ENCODE measurements at regions not wholly inside any gene's neighbourhood (a gene's known extent, or its start where the extent isn't known, plus 50 kb on each side); places are given as distances from the start of the nearest gene placed in this dataset.

DNA sequence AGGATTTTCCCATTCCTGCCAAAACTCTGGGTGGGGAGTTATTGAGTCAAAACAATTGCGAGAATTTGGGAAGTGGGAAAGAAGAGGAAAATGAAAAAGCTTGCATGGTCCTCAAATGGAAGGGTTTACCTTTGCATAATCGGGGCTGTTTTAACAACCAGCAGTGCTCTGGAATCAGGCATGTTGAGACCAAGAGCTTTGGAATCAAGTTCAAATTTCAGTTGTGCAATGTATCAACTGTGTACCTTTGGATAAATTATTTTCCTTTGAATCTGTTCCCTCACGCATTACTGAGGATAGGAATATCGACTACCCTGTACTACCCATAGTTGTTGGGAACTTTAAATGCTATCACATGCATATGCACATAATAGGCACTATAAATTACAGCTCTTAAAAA is 205.5 kb downstream of the JCAD start:
- no peak for DNase-seq (ENCODE audit: low spot score)

DNA sequence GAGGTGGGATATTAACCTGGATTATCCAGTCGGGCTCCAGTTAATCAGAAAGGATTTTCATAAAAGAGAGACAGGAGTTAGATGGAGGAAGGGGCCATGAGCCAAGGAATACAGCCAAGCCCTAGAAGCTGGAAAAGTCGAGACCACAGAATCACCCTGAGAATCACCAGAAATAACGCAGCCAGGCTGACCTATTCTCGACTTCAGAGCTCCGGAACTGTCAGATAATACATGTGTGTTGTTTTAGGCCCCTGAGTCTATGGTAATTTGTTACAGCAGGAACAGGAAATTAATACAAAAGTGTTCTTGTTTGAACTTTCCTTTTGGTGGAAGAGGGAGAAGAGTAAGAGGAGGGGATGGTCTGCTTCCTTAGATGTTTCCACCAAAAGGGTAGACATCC is 208.1 kb downstream of the JCAD start:
- no peak for DNase-seq (ENCODE audit: low spot score)

DNA sequence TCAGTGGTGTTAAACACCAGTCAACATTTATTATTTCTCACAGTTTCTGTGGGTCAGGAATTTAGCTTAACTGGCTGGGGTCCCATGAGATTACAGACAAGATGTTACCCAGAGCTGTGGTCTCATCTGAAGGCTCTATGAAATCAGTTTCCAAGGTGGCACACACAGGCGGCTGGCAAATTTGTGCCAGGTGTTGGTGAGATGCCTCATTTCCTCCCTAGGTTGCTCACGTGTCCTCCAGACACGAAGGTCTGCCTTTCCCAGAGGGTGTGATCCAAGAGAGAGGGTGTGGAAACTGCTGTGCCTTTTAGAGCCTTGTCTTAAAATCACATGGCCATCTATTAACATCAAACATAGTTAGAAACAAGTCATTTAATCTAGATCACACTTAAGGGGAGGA is 209.0 kb downstream of the JCAD start:
- no peak for DNase-seq (ENCODE audit: low spot score)

DNA sequence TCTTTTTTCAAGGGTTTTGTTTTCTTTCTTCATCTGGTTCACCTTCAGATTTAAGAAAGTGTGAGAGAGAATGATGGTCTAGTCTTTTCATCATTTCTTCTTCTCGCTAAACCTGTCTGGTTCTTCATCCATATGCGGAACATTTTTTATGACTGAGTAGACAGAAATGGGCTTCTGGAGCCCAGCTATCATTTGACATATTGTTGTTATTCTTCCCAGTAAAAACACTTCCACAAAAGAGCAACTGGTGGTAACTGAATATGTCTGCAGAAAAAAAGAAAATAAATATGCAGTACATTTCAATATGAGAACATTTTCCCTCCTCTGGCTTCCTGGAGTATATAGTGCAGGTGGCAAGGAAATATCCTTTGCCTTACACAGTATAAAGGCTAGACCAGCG is 209.5 kb downstream of the JCAD start:
- DNase-seq (ENCODE audit: low spot score) = no peak

DNA sequence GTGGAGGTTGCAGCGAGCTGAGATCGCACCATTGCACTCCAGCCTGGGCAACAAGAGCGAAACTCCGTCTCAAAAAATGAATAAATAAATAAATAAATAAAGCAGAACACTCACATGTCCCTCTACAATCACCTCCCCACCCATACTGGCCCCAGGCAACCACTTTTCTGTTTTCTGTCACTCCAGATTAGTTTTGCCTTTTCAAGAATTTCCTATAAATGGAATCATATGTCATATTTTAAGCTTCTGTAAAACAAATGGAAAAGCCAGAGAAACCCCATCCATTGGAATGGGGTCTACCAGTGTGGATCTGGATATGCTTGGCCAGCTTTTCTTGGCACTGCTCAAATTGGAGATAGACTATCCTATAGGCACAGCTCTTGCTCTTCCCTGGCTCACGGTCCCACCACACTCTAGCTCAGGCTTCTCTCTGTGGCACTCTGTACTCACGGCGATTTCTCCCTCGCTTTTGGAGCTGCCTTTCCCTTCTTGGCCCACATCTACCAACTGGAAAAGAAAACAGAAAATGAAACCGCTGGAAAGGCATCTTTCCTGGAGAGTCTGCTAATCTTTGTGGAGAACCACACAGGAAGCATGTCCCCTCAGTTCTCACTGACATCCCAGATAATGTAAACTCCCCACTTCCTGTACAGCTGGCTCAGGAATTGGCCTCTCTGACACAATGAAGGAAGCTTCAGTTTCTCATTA is 210.1 kb downstream of the JCAD start:
- no peak for DNase-seq (ENCODE audit: low spot score)

DNA sequence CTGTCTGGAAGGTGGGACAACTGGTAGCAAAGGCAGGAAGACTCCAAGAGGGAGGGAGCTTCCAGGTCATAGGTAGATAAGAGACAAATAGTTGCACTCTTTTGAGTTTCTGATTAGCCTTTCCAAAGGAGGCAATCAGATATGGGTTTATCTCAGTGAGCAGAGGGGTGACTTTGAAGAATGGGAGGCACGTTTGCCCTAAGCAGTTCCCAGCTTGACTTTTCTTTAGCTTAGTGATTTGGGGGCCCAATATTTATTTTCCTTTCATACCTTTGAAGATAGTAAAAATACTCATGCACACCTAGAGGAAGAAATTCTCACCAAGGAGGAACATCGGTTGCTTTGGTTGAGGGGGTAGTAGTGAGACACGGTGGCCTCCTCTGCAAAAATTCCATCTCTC is 212.1 kb upstream of the SVIL start:
- DNase-seq (ENCODE audit: low spot score) = no peak

DNA sequence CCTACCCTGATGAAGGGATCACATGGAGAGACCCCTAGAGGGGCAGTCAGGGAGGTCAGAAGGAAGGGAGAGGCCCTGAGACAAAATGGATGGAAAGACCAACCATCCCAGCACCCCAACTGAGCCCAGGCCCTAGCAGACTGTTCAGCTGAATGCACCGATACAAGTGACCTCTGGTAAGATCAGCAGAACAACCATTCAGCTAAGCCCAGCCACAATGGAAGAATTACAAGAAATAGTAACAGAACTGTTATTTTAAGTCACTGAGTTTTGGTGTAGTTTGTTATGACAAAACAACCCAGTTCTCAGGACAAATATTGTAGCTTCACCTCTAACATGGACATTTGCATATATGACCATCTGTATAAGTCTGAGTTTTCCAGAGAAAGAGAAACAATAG is 210.4 kb upstream of the SVIL start:
- no peak for DNase-seq (ENCODE audit: low spot score)

DNA sequence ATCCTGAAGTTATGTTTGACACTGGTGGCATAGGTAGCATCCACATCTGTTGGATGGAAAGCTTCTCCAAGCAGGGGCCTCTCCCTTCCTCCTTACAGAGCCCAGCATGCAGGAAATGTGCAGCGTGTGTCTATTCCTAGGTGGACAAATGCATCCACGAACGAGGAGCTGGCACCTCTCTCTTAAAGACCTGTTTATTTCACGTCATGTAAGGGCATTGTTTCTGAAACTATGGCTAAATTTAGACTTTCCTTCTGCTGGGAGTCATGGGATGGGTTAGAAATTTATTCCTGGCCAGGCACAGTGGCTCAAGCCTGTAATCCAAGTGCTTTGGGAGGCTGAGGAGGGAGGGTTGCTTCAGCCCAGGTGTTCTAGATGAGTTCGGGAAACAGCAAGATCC is 208.4 kb upstream of the SVIL start:
- DNase-seq (ENCODE audit: low spot score) = no peak

DNA sequence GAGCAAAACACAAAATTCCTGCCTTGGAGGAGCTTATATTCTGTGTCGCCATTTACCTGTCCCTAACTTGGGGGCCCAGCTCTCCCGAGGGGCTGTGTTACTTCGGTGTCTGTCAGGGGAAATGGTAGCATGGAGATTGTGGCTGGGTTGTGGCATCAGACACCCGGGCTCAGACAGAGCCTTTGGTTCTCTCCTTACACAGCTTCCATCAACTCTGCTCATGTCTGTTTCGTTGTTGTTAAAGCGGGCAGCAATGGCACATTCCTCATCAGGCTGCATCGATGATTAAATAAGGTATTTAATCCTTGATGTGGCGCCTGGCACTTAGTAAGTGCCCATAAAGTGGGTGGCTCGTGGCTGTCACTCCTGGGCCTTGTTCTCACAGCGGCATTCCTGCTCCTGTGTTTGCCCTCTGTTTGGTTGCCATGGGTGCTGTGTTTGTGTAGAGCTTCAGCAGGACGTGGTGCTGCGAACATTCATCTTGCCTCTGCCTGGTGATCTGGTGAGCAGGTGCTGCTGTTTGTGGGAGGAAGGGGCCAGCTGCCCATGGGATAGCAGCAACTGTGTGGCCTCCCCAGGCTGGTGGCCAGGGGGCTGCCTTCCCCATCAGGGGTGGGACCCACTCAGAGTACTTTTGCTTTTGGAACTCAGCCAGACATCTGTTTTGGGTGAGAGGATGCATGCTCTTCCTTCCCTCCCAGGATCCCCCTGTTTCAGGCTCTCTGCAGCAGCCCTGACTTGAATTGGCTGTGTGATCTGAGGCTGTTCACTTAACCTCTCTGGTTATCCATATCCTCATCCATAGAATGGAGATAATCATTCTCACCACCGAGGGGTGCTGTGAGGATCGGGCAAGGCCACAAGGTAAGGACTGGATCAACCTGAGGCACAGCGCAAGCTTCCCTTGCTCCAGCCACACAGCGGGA is 207.2 kb upstream of the SVIL start:
- DNase-seq (ENCODE audit: low spot score) = no peak

DNA sequence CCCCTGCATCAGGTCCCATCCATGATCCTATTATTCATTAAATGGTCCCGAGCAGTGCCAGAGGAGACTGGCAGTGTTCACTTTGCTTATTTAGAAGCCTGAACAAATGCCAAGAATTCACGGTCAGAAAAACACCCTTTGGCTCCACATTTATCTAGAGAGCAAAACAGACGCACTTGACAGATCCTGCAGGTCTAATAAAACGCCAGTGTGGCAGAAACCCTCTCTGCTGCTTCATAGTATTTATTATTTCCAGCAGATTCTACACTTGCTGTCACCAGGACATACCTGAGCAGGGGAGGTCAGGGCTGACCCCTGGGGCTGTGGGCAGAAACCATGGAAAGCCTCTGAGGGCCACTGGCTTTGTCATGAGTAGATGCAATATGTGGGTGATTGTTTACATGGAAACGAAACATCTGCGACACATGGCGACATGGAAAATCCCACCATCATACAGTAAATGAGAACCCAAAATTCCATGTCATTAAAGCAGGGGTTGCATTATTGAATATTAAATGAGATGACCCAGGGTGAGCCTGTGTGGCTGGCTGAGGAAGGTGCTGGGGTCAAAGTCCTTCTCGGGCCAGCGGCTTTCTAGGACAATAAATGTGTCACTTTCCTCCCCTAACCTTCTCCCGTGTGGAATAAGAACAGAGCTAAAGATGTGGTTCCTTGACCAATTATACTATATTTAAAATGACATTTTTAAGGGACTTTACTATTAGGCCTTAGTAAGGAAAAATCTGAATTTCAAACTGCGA is 205.9 kb upstream of the SVIL start:
- DNase-seq (ENCODE audit: low spot score) = no peak

DNA sequence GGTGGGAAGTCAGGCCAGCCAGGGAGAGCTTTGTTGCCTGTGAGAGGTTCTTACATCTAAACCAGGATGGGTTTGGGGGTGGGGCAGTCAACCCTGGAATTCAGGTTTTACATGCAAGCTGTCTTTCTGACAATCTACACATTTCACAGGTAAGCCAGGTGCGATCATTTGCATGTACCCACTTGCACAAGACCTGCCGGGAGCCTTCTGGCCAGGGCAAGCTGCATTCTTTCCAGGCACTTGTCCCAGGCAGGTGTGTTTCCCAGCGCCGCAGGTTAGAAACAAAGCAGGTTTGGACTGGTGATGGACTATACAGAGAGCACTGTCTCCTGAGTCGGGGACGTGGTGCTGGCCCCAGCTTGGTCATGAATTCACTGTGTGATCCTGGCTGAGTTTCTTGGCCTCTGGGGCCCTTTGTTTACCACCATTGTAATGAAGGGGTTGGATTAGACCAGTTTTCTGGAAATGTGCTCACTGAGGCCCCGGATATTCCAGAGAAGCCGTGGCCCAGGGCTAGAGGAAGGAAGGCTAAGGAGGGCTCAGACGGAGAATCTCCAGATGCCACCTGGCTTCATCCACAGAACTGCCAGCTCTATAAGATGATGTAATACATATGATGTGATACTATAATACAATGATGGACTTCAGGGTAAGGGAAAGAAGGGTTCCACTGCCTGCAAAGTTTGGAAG is 205.2 kb upstream of the SVIL start:
- DNase-seq (ENCODE audit: low spot score) = no peak

DNA sequence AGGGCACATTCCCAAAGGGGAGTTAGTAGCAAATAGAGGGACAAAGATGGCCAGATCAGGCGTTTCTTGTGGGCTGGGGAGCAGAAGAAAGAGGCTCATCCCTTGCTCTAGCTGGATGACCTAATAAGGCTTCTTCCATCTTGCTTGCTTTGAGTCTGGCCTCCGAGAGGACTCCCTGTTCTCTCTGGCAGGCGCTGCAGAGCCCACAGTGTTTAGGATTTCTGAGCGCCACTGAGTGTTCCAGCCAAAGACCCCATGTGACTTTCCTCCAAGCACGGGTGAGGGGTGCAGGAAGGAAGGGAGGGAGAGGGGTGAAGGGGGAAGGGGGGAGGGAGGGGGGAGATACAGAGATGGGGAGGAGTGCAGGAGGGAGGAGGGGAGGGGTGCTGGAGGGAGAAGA is 203.8 kb upstream of the SVIL start:
- DNase-seq (ENCODE audit: low spot score) = no peak

DNA sequence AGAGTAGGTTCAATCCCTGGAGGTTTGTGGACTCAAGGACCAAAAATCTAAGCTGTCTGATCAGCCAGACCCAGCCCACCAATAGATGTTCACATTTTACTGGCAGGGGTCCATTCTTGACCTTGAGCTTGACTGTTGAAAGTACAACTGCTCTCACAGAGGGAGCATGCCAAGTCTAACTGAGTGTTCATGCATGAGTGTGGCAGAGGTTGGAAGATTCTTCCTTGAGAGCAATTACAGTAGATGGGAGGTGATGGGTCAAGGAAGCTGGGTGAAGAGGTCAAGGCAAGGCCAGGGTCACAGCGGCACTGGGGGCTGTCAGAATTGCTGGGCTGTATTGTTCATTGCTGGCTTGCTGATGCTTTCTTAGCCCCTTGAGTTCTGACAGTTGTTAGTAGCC is 202.8 kb upstream of the SVIL start:
- DNase-seq (ENCODE audit: low spot score) = no peak

DNA sequence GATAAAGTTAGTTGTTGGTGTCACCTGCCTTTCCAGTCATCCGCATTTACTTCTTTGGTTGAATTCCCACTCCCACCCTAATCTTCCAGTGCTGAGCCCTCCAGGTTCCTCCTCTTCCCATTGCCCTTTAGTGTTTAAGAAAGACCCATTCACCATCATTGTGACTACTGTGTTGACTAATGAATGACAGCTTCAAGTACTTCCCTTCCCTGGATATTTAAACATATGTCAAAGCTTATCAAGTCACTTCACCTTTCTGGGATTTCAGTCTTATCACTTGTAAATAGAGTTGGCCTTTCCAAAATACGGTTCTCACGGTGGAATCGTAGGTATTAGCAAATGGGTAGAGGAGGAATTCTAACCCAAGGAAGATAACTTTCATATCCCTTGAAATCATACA is 201.6 kb upstream of the SVIL start:
- no peak for DNase-seq (ENCODE audit: low spot score)

DNA sequence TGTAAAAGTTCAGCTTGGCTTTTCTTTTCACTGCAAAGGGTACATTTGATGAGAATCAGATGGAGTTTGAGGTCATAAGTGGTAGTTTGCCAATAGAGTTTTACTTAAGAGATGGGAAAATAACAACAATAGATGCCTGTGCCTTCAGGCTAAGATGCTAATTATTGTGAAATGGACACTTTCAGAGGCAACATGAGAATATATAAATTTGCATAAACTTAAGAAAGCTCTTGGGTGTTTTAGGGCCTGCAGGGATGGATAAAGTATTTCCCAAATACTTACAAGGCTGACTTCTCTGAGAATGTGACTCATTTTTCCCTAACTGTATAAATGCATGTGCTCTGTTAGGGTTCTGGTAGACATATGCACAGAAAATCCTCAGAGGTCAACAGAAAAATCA is 200.3 kb upstream of the SVIL start:
- no peak for DNase-seq (ENCODE audit: low spot score)

DNA sequence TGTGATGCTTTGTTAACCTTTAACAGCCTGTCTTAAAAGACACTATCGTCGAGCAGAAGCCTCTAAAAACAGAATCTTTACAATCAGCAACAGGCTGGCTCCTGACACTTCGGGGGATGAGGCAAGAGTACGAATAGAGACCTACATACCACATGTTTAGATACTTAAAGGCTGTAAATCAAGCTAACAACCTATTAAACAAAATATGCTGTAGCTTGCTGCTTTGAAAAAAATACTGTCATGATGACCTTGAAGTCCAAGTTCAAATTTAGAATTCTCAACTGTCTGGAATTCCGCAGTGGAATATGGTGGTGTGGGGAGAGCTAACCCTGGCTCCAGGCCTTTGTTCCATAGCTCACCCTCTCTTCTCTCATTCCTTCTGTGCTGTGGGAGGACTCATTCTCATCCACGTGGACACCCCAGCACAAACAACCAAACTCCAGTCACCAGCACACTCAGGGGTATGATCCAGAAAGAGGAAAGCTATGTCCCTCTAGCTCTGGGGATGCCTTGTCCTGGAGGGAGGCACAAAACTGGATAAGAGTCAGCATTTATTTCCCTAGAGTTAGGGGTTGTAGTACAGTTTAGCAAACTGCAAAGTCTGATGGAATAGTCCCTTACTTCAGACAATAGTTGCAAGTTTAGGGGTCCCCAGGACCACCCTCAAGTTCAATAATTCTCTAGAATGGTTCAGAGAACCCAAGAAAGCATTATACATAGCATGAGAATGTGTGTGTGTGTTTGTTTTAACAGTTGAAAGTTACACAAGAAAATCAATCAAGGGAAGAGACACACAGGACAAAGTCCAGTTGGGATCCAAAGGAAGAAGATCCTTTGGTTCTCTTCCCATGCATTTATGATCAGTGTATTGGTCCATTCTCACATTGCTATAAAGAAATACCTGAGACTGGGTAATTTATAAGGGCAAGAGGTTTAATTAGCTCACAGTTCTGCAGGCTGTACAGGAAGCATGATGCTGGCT is 196.1 kb upstream of the SVIL start:
- no peak for DNase-seq (ENCODE audit: low spot score)

DNA sequence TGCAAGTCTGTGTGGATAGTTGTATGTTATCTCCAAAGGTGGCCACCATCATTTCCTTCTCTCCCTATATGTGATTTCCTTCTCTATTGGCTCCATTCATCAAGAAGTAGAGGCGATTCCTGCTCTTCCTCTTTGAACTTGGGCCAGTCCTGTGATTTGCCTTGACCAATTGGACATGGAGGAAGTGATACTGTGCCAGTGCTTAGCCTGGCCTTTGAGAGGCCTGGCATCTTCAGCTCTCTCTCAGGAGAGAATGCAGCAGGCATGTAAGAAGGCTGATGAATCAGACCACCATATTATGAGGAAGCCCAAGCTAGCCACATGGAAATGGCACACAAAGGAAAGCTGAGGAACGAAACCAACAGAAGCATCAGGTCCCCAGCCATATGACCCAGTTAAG is 195.0 kb upstream of the SVIL start:
- DNase-seq (ENCODE audit: low spot score) = no peak

DNA sequence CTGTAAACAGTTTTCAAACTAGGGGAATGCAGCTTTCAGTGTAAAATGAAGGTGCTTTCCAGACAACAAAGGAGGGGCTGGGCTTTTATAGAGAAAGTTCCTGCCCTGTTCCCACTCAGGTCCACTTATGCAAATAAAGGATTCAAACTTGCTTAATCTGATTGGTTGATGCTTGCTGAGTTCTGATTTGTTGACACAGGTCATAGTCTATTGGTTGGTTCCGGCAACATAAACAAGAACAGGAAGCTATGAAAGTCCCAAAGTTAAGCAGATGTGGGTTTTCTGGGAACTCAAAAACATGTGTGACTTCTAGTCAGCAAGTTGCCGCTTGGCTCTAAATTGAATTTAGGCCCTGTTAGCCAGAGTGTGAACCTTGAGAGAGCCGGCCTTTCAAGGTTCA is 194.2 kb upstream of the SVIL start:
- DNase-seq (ENCODE audit: low spot score) = no peak

DNA sequence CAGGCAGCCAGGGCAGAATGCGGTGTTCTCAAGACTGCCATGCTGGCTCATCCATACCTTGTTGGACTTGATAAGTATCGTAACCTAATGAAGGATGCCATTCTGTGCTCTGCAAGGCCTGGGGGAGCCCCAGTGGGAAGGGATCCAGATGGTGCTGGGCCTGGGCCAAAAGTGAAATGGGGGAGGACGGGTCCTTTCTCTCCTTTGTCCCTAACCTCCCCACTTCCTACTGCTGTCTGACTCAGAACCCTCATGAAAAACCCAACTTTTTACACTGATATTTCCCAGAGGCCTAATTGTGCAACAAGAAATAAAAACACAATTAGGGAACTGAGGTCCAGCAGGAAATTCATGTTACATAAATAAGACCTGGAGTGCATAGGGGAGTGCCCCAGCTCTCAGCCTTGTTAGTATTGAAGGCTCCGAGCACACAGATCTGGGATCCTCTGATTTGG is 193.7 kb upstream of the SVIL start:
- no peak for DNase-seq (ENCODE audit: low spot score)

DNA sequence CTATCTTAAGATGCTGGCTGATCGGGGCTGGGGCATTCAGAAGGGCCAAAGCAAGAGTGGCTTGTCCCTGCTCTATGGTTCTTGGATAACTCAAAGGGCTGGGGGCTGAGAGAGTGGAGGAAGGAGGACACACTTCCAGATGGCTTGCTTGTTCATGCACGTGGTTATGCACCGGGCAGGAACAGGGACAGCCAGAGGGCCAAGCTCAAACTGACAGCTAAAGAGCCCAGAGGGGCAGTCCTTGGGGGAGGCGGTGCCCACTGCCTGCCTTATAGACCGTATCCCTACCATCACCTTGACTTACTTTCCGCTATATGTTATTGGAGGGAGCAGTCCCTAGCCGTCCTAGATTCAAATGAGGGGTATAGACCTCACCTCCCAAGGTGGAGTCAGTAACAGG is 192.7 kb upstream of the SVIL start:
- no peak for DNase-seq (ENCODE audit: low spot score)
